Breast epithelium (tissue), 4 donors: ENCODE measurements at regions not wholly inside any gene's neighbourhood (a gene's known extent, or its start where the extent isn't known, plus 50 kb on each side); places are given as distances from the start of the nearest gene placed in this dataset.

Experiments used
- DNase-seq, 2 donors: peaks; one replicate each; pipeline ENCODE4 v3.0.0-alpha.2; 2019; ENCODE audit warnings: low spot score in 2 of 2
- H3K27ac ChIP-seq, 2 donors: fragments of 200-600 bp; sonication (generic) in 1 of 2; one replicate each; pipeline ENCODE4 v1.5.1; 2016 to 2019; ENCODE audit warnings: mild to moderate bottlenecking in 1 of 2
- H3K27me3 ChIP-seq, 2 donors: fragments of 200-600 bp; sonication (generic) in 1 of 2; one replicate each; pipeline versions ENCODE4 v1.5.1 to v1.6.0; 2017 to 2019; ENCODE audit warnings: control low read depth in 1 of 2, mild to moderate bottlenecking in 1 of 2
- H3K36me3 ChIP-seq: fragments of 200-600 bp; one replicate; pipeline ENCODE4 v1.5.1; 2019
- H3K4me1 ChIP-seq, 2 donors: fragments of 200-600 bp; sonication (generic); one replicate each; pipeline ENCODE4 v1.5.1; 2016 to 2019; ENCODE audit warnings: control low read depth in 1 of 2
- H3K4me3 ChIP-seq, 3 donors: fragments of 200-600 bp; sonication (generic); 1 replicate in 2 of 3; 2 replicates in 1 of 3; pipeline ENCODE4 v1.5.1; 2016 to 2019; ENCODE audit warnings: mild to moderate bottlenecking in 3 of 3, moderate library complexity in 2 of 3
- H3K9me3 ChIP-seq, 2 donors: fragments of 200-600 bp; sonication (generic) in 1 of 2; one replicate each; pipeline ENCODE4 v1.5.1; 2016 to 2019; ENCODE audit warnings: control low read depth in 1 of 2
- CTCF ChIP-seq, 3 donors: fragments of 450-650 bp; IDR thresholded peaks; one replicate each; pipeline ENCODE4 v1.5.1; 2016 to 2017; ENCODE audit warnings: antibody characterized with exemption in 3 of 3, mild to moderate bottlenecking in 3 of 3, moderate library complexity in 3 of 3
- POLR2A ChIP-seq: fragments of 450-650 bp; IDR thresholded peaks from one replicate; pipeline ENCODE4 v1.6.1; 2016; ENCODE audit warnings: antibody characterized with exemption, mild to moderate bottlenecking, moderate library complexity
- POLR2AphosphoS5 ChIP-seq, 3 donors: sonication (generic); formaldehyde crosslinking; IDR thresholded peaks; one replicate each; pipeline ENCODE4 v1.6.1; 2017; ENCODE audit warnings: antibody characterized with exemption in 3 of 3
- intact Hi-C: fragments of 100-400 bp; cut with DNase I; formaldehyde crosslinking; loops from one replicate; pipeline ENCODE4 v1.15.1; 2023; ENCODE audit warnings: low total_unique reads

GRCh38 chr2:40725950-40726349 is 274.1 kb upstream of the SLC8A1 start:
- Histone ChIP-seq H3K4me3 (no peak overlapping the region), H3K36me3 (no peaks in the 10 kb centered on the region), H3K27ac (no peak overlapping the region), H3K9me3 (no peaks in the 10 kb centered on the region), H3K27me3 (no peaks in the 10 kb centered on the region), H3K4me1 (no peaks in the 10 kb centered on the region)
- DNase-seq = no peak
- TF ChIP-seq POLR2A = no peak
- no peak for TF ChIP-seq POLR2AphosphoS5 (IDR thresholded peaks at IDR 0.05)
- no peak for TF ChIP-seq CTCF (IDR thresholded peaks at IDR 0.05)
- intact Hi-C loops = no loop called here

GRCh38 chr2:40734797-40735196 is 282.9 kb upstream of the SLC8A1 start:
- no peak for DNase-seq
- no peak for TF ChIP-seq POLR2AphosphoS5 (IDR thresholded peaks at IDR 0.05)
- no peak for TF ChIP-seq POLR2A
- no peak for TF ChIP-seq CTCF (IDR thresholded peaks at IDR 0.05)
- no peaks in the 10 kb centered on the region for H3K9me3 ChIP-seq
- no peak overlapping the region for H3K27ac ChIP-seq
- no peak overlapping the region for H3K4me3 ChIP-seq
- H3K27me3 ChIP-seq = no peaks in the 10 kb centered on the region
- H3K36me3 ChIP-seq = no peaks in the 10 kb centered on the region
- intact Hi-C loops = no loop called here
- no peaks in the 10 kb centered on the region for H3K4me1 ChIP-seq

GRCh38 chr2:40737180-40737579 is 285.3 kb upstream of the SLC8A1 start:
- no peak for TF ChIP-seq CTCF (IDR thresholded peaks at IDR 0.05)
- no peak for TF ChIP-seq POLR2A
- no peak for TF ChIP-seq POLR2AphosphoS5 (IDR thresholded peaks at IDR 0.05)
- H3K4me1 ChIP-seq = no peaks in the 10 kb centered on the region
- intact Hi-C loops = no loop called here
- H3K4me3 ChIP-seq = no peak overlapping the region
- DNase-seq = no peak
- no peaks in the 10 kb centered on the region for H3K27me3 ChIP-seq
- H3K9me3 ChIP-seq = no peaks in the 10 kb centered on the region
- H3K36me3 ChIP-seq = no peaks in the 10 kb centered on the region
- no peak overlapping the region for H3K27ac ChIP-seq

- no peaks in the 10 kb centered on the region for H3K9me3 ChIP-seq
- no peaks in the 10 kb centered on the region for H3K27me3 ChIP-seq
- no peak for DNase-seq
- TF ChIP-seq POLR2AphosphoS5 (IDR thresholded peaks at IDR 0.05) (no peak), POLR2A (no peak), CTCF (IDR thresholded peaks at IDR 0.05) (no peak)
- no peak overlapping the region for H3K27ac ChIP-seq
- H3K36me3 ChIP-seq = no peaks in the 10 kb centered on the region
- H3K4me3 ChIP-seq = no peak overlapping the region
- intact Hi-C loops = no loop called here
- no peaks in the 10 kb centered on the region for H3K4me1 ChIP-seq
Measured at GRCh38 chr2:40740419-40740818, 288.5 kb upstream of the SLC8A1 start.

GRCh38 chr2:40741532-40741931 is 289.6 kb upstream of the SLC8A1 start:
- Histone ChIP-seq H3K9me3 (no peaks in the 10 kb centered on the region), H3K27me3 (no peaks in the 10 kb centered on the region), H3K4me3 (no peak overlapping the region), H3K27ac (no peak overlapping the region), H3K4me1 (no peaks in the 10 kb centered on the region), H3K36me3 (no peaks in the 10 kb centered on the region)
- TF ChIP-seq POLR2AphosphoS5 (IDR thresholded peaks at IDR 0.05) (no peak), CTCF (IDR thresholded peaks at IDR 0.05) (no peak), POLR2A (no peak)
- DNase-seq = no peak
- intact Hi-C loops = no loop called here
